Chondrocyte (in vitro differentiated cells): ENCODE measurements at regions not wholly inside any gene's neighbourhood (a gene's known extent, or its start where the extent isn't known, plus 50 kb on each side); places are given as distances from the start of the nearest gene placed in this dataset.

Experiments used
- DNase-seq: peaks from one replicate; pipeline ENCODE4 v3.0.0; 2021; ENCODE audit warnings: mixed read lengths, low spot score
- H3K27ac Mint-ChIP-seq: one replicate; pipeline ENCODE4 v1.8.0; 2021; ENCODE audit warnings: mild to moderate bottlenecking, moderate library complexity, mixed read lengths; ENCODE audit not compliant: unreplicated experiment
- H3K27me3 Mint-ChIP-seq: 2 replicates; pipeline ENCODE4 v1.8.0; 2021; ENCODE audit warnings: low read depth, mixed read lengths
- H3K36me3 Mint-ChIP-seq: 2 replicates; pipeline ENCODE4 v1.8.0; 2021; ENCODE audit warnings: low read depth, mixed read lengths
- H3K4me1 Mint-ChIP-seq: 2 replicates; pipeline ENCODE4 v1.8.0; 2021; ENCODE audit warnings: low read depth, mild to moderate bottlenecking, mixed read lengths
- H3K4me3 Mint-ChIP-seq: one replicate; pipeline ENCODE4 v1.8.0; 2021; ENCODE audit warnings: mild to moderate bottlenecking, moderate library complexity, mixed read lengths; ENCODE audit not compliant: unreplicated experiment
- H3K9me3 Mint-ChIP-seq: 2 replicates; pipeline ENCODE4 v1.8.0; 2021; ENCODE audit warnings: low read depth, mixed read lengths
- TF ChIP-seq, protein P1 (sequence below): fragments of 200-600 bp; sonication (generic); IDR thresholded peaks from 2 replicates; pipeline ENCODE4 v1.5.0; 2021; ENCODE audit warnings: antibody characterized with exemption, mild to moderate bottlenecking, moderate library complexity

DNA sequence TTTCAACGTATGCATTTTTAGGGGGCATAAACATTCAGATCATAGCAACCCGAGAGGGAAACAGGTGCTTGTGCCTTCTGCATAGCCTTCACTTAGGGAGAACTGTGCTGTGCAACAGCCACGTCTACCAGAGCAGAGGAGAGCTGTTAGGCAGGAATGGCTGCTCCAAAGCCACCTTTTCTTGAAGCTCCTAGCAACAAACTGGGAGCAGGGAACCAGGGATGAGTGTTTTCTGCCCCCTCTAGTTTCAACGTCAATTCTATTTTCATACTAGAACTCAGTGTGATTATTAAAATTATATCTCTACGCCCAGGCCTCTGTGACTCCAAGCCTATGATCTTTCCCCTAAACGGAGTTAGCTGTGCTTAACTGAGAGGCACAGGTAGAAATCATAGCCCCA, 290.0 kb downstream of the HAPSTR1 start:
- H3K27me3 Mint-ChIP-seq: no peaks in the 10 kb centered on the region
- TF ChIP-seq, protein P1, sequence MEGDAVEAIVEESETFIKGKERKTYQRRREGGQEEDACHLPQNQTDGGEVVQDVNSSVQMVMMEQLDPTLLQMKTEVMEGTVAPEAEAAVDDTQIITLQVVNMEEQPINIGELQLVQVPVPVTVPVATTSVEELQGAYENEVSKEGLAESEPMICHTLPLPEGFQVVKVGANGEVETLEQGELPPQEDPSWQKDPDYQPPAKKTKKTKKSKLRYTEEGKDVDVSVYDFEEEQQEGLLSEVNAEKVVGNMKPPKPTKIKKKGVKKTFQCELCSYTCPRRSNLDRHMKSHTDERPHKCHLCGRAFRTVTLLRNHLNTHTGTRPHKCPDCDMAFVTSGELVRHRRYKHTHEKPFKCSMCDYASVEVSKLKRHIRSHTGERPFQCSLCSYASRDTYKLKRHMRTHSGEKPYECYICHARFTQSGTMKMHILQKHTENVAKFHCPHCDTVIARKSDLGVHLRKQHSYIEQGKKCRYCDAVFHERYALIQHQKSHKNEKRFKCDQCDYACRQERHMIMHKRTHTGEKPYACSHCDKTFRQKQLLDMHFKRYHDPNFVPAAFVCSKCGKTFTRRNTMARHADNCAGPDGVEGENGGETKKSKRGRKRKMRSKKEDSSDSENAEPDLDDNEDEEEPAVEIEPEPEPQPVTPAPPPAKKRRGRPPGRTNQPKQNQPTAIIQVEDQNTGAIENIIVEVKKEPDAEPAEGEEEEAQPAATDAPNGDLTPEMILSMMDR: no peak
- no peak overlapping the region for H3K27ac Mint-ChIP-seq
- no peaks in the 10 kb centered on the region for H3K36me3 Mint-ChIP-seq
- no peaks in the 10 kb centered on the region for H3K4me1 Mint-ChIP-seq
- no peak overlapping the region for H3K4me3 Mint-ChIP-seq
- peaks cover 3% of the 10 kb centered on the region for H3K9me3 Mint-ChIP-seq
- DNase-seq: no peak

DNA sequence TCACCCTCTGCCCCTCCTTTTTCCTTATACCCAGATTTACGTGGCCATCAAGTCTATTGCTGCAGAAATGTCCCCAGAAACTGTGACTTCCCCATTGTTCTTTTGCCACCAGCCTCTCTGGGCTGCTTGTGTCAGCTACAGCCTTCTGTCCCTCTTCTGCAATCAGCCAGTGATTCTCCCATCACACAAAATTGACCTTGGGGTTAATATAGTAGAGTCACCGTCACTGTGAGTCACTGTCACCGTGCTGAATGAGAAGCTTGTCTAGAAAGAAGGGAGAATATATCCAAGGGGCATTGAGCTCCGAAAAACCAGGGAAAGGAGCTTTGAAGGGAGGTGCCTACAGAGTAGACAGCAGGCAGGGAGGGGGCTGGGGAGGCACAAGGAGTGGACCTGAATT, 290.5 kb downstream of the HAPSTR1 start:
- no peak for DNase-seq
- H3K4me1 Mint-ChIP-seq: no peaks in the 10 kb centered on the region
- H3K4me3 Mint-ChIP-seq: no peak overlapping the region
- no peaks in the 10 kb centered on the region for H3K27me3 Mint-ChIP-seq
- H3K27ac Mint-ChIP-seq: no peak overlapping the region
- no peaks in the 10 kb centered on the region for H3K36me3 Mint-ChIP-seq
- TF ChIP-seq, protein P1: no peak
- H3K9me3 Mint-ChIP-seq: peaks cover 3% of the 10 kb centered on the region

DNA sequence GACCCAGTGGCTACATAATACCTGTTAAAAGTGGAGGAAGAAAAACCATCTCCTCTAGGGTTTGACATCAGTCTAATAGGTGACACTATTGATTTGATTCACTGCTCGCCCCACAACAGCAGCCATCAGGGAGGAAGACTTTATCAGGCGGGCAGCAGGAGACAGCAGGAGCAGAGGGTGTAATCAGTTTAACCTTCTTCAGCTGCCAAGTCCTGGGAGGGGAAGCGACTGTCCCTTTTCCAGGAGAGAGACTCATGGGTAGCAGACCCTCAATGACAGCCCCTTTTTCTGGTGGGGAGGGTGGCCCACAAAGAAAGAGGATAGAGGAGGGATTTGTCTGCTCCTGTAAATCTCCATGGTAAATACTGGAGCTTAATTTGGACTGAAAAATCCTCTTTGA, 291.8 kb downstream of the HAPSTR1 start:
- Mint-ChIP-seq H3K27ac (no peak overlapping the region), H3K9me3 (peaks cover 12% of the 10 kb centered on the region), H3K27me3 (no peaks in the 10 kb centered on the region), H3K4me3 (no peak overlapping the region), H3K36me3 (no peaks in the 10 kb centered on the region), H3K4me1 (no peaks in the 10 kb centered on the region)
- DNase-seq: no peak
- TF ChIP-seq, protein P1: no peak

DNA sequence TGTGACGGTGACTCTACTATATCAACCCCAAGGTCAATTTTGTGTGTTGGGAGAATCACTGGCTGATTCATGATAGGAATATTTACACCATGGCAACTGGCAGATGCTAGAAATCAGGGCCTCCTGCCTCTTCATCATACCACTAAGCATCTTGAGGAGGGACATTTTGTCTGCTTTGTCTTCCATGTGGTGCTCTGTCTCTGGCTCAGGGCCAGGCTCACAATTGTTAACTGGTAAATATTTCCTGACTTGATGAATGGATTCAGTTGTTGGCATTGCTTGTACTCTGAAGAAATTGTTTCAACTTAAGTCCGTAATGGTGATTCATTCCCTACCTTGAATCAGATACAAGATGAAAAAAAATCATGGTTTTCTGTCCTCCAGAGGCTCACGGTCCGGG, 292.7 kb downstream of the HAPSTR1 start:
- DNase-seq: no peak
- Mint-ChIP-seq H3K27me3 (no peaks in the 10 kb centered on the region), H3K4me1 (no peaks in the 10 kb centered on the region), H3K4me3 (no peak overlapping the region), H3K36me3 (no peaks in the 10 kb centered on the region), H3K9me3 (peaks cover 19% of the 10 kb centered on the region), H3K27ac (no peak overlapping the region)
- TF ChIP-seq, protein P1: no peak

DNA sequence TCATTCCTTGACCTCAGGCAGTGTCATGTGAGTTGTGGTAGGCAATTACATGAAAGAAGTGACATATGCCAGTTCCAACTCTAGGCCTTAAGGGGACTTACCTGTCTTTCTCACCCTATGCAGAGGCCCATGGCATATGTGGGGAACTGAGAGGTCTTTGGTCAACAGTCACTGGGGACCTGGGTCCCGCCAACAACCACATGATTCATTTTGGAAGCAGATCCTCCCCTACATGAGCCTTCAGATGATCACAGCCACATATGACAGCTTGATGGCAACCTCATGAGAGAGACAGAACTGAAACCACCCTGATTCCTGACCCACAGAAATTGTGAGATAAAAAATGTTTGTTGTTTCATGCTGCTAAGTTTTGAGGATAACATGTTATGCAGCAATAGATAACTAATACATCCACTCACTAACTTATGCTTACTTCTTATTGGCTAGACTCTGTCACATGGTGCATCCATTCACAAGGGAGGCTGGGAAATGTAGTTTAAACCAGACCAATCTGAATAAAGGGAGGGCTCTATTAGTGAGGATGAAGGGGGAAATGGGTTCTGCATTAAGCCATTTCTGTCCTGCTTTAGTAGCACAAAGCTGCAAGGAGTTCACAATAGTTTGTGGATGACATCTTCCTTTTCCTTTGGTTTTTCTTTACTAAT, 298.2 kb downstream of the HAPSTR1 start:
- Mint-ChIP-seq H3K9me3 (peaks cover 20% of the 10 kb centered on the region), H3K36me3 (no peaks in the 10 kb centered on the region), H3K27me3 (no peaks in the 10 kb centered on the region), H3K27ac (no peak overlapping the region), H3K4me3 (no peak overlapping the region), H3K4me1 (no peaks in the 10 kb centered on the region)
- DNase-seq: no peak
- TF ChIP-seq, protein P1: no peak
